Neural cell (in vitro differentiated cells): ENCODE measurements at regions not wholly inside any gene's neighbourhood (a gene's known extent, or its start where the extent isn't known, plus 50 kb on each side); places are given as distances from the start of the nearest gene placed in this dataset.

ENCODE experiments used
- H2AFZ ChIP-seq: fragments of 200-600, 300-800 bp; sonication (generic), shearing (Covaris generic); 2 replicates; pipeline ENCODE4 v1.6.0; 2014; ENCODE audit warnings: low read depth, mild to moderate bottlenecking, antibody characterized with exemption, low read length, moderate library complexity
- H3F3A ChIP-seq: fragments of 200-600 bp; shearing (Covaris generic); 2 replicates; pipeline ENCODE4 v1.6.1; 2016; ENCODE audit warnings: mild to moderate bottlenecking, moderate library complexity, mixed read lengths, antibody characterized with exemption, low read length; ENCODE audit not compliant: insufficient read depth, poor library complexity, severe bottlenecking
- H3K27ac ChIP-seq: fragments of 200-600, 300-800 bp; sonication (generic), shearing (Covaris generic); 2 replicates; pipeline ENCODE4 v1.5.1; 2014; ENCODE audit warnings: mild to moderate bottlenecking, low read length, moderate library complexity
- H3K27me3 ChIP-seq: fragments of 300-800, 200-600 bp; sonication (generic), shearing (Covaris generic); 2 replicates; pipeline ENCODE4 v1.6.0; 2014; ENCODE audit warnings: mild to moderate bottlenecking, low read depth, low read length, moderate library complexity; ENCODE audit not compliant: insufficient read depth
- H3K36me3 ChIP-seq: fragments of 300-800, 200-600 bp; sonication (generic), shearing (Covaris generic); 2 replicates; pipeline ENCODE4 v1.5.1; 2014; ENCODE audit warnings: mild to moderate bottlenecking, antibody characterized with exemption, low read length, moderate library complexity; ENCODE audit not compliant: insufficient read depth
- H3K4me2 ChIP-seq: fragments of 300-800, 200-600 bp; sonication (generic), shearing (Covaris generic); 2 replicates; pipeline ENCODE4 v1.6.0; 2014; ENCODE audit warnings: mild to moderate bottlenecking, low read length
- H3K4me3 ChIP-seq: fragments of 300-800, 200-600 bp; sonication (generic), shearing (Covaris generic); 2 replicates; pipeline ENCODE4 v1.5.1; 2014; ENCODE audit warnings: mild to moderate bottlenecking, low read length, moderate library complexity
- H3K79me2 ChIP-seq: fragments of 200-600 bp; shearing (Covaris generic); replicated peaks from 2 replicates; pipeline ENCODE4 v1.6.0; 2014; ENCODE audit warnings: mild to moderate bottlenecking, low read length, moderate library complexity; ENCODE audit not compliant: insufficient read depth
- H3K9ac ChIP-seq: fragments of 300-800, 200-600 bp; sonication (generic), shearing (Covaris generic); 2 replicates; pipeline ENCODE4 v1.6.1; 2016; ENCODE audit warnings: mild to moderate bottlenecking, low read length, mixed read lengths
- H3K9me2 ChIP-seq: fragments of 200-600 bp; shearing (Covaris generic); 2 replicates; pipeline ENCODE4 v1.6.1; 2016; ENCODE audit warnings: mild to moderate bottlenecking, low read length, mixed read lengths; ENCODE audit not compliant: insufficient read depth
- H3K9me3 ChIP-seq: fragments of 200-600, 300-800 bp; sonication (generic), shearing (Covaris generic); 2 replicates; pipeline ENCODE4 v1.6.1; 2016; ENCODE audit warnings: mild to moderate bottlenecking, mixed run types, low read length, moderate library complexity, mixed read lengths
- H4K20me1 ChIP-seq: fragments of 200-600 bp; shearing (Covaris generic); 2 replicates; pipeline ENCODE4 v1.6.1; 2016; ENCODE audit warnings: mild to moderate bottlenecking, mixed run types; ENCODE audit not compliant: insufficient read depth
- EP300 ChIP-seq: fragments of 450-650 bp; conservative IDR thresholded peaks from 2 replicates; pipeline ENCODE4 v1.6.1; 2014; ENCODE audit warnings: antibody characterized with exemption, mild to moderate bottlenecking, moderate library complexity; ENCODE audit not compliant: poor library complexity, severe bottlenecking
- EZH2 ChIP-seq: fragments of 200-600, 300-800 bp; shearing (Covaris generic), sonication (generic); IDR thresholded peaks from 2 replicates; pipeline ENCODE4 v1.6.1; 2014; ENCODE audit warnings: antibody characterized with exemption, low read length, borderline replicate concordance, mild to moderate bottlenecking; ENCODE audit not compliant: insufficient read depth, poor library complexity, severe bottlenecking
- MXI1 ChIP-seq: fragments of 450-650 bp; conservative IDR thresholded peaks from 2 replicates; pipeline ENCODE4 v1.6.1; 2014; ENCODE audit warnings: antibody characterized with exemption, mild to moderate bottlenecking; ENCODE audit not compliant: poor library complexity, severe bottlenecking
- POLR2AphosphoS5 ChIP-seq: IDR thresholded peaks from 2 replicates; pipeline ENCODE4 v1.6.1; 2012
- RAD21 ChIP-seq: fragments of 450-650 bp; conservative IDR thresholded peaks from 2 replicates; pipeline ENCODE4 v1.6.1; 2014; ENCODE audit warnings: antibody characterized with exemption, mild to moderate bottlenecking, moderate library complexity
- SMC3 ChIP-seq: fragments of 450-650 bp; conservative IDR thresholded peaks from 2 replicates; pipeline ENCODE4 v1.6.1; 2014; ENCODE audit warnings: antibody characterized with exemption, mild to moderate bottlenecking, moderate library complexity; ENCODE audit not compliant: poor library complexity
- TAF1 ChIP-seq: IDR thresholded peaks from 2 replicates; pipeline ENCODE4 v1.6.1; 2012; ENCODE audit warnings: low read depth
- TF ChIP-seq, protein P1 (sequence below): fragments of 450-650 bp; IDR thresholded peaks from 2 replicates; pipeline ENCODE4 v1.5.1; 2014; ENCODE audit warnings: antibody characterized with exemption, mild to moderate bottlenecking, moderate library complexity; ENCODE audit not compliant: poor library complexity, severe bottlenecking
- TF ChIP-seq, protein P2 (sequence below): IDR thresholded peaks from 2 replicates; pipeline ENCODE4 v1.6.1; 2012; ENCODE audit warnings: borderline replicate concordance

DNA sequence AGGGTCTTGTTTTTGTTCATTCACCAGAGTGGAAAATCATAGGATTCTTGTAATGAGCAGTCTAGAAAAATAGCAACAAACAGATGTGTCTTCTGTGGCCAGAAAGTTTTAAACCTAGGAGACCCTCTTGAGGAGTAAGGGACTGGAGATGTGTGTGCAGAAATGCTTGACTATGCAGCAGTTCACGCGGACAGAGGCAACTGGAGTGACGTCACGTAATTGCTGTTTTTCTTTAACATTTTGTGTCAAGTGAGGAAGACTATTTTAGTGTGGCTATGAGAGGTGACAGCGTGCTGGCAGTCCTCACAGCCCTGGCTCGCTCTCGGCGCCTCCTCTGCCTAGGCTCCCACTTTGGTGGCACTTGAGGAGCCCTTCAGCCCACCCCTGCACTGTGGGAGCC is 163.1 kb upstream of the PTCH1 start:
- no peak overlapping the region for H3K4me2 ChIP-seq
- H3K27ac ChIP-seq = no peak overlapping the region
- H3K9ac ChIP-seq = no peak overlapping the region
- TF ChIP-seq SMC3 = no peak
- no peak for TF ChIP-seq RAD21
- TF ChIP-seq EZH2 = no peak
- TF ChIP-seq TAF1 = no peak
- no peak for TF ChIP-seq MXI1
- no peak for TF ChIP-seq EP300
- TF ChIP-seq, protein P1, sequence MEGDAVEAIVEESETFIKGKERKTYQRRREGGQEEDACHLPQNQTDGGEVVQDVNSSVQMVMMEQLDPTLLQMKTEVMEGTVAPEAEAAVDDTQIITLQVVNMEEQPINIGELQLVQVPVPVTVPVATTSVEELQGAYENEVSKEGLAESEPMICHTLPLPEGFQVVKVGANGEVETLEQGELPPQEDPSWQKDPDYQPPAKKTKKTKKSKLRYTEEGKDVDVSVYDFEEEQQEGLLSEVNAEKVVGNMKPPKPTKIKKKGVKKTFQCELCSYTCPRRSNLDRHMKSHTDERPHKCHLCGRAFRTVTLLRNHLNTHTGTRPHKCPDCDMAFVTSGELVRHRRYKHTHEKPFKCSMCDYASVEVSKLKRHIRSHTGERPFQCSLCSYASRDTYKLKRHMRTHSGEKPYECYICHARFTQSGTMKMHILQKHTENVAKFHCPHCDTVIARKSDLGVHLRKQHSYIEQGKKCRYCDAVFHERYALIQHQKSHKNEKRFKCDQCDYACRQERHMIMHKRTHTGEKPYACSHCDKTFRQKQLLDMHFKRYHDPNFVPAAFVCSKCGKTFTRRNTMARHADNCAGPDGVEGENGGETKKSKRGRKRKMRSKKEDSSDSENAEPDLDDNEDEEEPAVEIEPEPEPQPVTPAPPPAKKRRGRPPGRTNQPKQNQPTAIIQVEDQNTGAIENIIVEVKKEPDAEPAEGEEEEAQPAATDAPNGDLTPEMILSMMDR = no peak
- TF ChIP-seq, protein P2, sequence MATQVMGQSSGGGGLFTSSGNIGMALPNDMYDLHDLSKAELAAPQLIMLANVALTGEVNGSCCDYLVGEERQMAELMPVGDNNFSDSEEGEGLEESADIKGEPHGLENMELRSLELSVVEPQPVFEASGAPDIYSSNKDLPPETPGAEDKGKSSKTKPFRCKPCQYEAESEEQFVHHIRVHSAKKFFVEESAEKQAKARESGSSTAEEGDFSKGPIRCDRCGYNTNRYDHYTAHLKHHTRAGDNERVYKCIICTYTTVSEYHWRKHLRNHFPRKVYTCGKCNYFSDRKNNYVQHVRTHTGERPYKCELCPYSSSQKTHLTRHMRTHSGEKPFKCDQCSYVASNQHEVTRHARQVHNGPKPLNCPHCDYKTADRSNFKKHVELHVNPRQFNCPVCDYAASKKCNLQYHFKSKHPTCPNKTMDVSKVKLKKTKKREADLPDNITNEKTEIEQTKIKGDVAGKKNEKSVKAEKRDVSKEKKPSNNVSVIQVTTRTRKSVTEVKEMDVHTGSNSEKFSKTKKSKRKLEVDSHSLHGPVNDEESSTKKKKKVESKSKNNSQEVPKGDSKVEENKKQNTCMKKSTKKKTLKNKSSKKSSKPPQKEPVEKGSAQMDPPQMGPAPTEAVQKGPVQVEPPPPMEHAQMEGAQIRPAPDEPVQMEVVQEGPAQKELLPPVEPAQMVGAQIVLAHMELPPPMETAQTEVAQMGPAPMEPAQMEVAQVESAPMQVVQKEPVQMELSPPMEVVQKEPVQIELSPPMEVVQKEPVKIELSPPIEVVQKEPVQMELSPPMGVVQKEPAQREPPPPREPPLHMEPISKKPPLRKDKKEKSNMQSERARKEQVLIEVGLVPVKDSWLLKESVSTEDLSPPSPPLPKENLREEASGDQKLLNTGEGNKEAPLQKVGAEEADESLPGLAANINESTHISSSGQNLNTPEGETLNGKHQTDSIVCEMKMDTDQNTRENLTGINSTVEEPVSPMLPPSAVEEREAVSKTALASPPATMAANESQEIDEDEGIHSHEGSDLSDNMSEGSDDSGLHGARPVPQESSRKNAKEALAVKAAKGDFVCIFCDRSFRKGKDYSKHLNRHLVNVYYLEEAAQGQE = no peak
- no peak for TF ChIP-seq POLR2AphosphoS5
- no peak overlapping the region for H2AFZ ChIP-seq
- no peaks in the 10 kb centered on the region for H3F3A ChIP-seq
- H3K36me3 ChIP-seq = no peaks in the 10 kb centered on the region
- H3K27me3 ChIP-seq = no peaks in the 10 kb centered on the region
- H3K79me2 ChIP-seq = no peaks in the 10 kb centered on the region
- no peaks in the 10 kb centered on the region for H3K9me2 ChIP-seq
- no peaks in the 10 kb centered on the region for H4K20me1 ChIP-seq
- H3K4me3 ChIP-seq = no peak overlapping the region
- peaks cover 4% of the 10 kb centered on the region for H3K9me3 ChIP-seq

DNA sequence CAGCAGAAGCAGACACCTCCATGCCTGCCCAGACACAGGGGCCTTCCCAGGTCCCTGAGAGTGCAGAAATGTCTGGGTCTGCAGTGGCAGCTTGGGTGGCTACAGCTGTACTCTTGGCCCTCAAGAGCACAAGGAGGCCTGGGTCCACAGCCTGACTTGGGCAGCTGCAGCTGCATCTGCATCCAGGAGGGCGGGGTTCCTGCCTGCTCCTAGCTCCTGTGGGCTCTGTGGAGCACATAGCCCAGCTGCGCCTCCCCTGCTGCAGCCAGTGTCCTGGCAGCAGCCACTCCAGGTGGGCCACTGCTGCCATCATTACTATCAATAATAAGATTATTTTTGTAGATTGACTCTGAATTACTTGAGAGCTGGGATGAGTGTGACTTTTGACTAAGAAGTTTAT is 162.0 kb upstream of the PTCH1 start:
- Histone ChIP-seq H2AFZ (no peak overlapping the region), H3K4me2 (no peak overlapping the region), H3K9me3 (peaks cover 4% of the 10 kb centered on the region), H3K79me2 (no peaks in the 10 kb centered on the region), H3K27me3 (no peaks in the 10 kb centered on the region), H4K20me1 (no peaks in the 10 kb centered on the region), H3K4me3 (no peak overlapping the region), H3K27ac (no peak overlapping the region), H3K36me3 (no peaks in the 10 kb centered on the region), H3K9me2 (no peaks in the 10 kb centered on the region), H3F3A (no peaks in the 10 kb centered on the region), H3K9ac (no peak overlapping the region)
- TF ChIP-seq RAD21 (no peak), SMC3 (no peak), EP300 (no peak), EZH2 (no peak)

DNA sequence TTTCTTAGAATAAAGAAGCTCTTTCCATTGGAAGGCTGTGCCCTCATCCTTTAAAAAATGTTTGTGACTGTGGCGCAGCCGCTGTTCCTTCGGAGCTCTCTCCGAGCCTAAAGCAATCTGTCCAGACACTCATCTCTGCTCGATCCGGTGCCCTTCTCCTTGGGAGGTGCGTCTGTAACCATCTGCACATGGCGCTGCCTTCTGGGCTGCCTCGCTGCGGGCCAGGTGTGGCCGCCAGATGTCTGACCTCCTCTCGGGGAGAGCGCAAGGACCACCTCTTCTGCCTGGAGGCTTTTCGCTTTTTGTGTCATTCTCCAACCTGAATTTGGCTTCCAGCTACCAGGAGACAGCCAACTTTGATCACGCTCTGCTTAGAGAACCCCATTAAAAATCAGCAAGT is 153.4 kb upstream of the PTCH1 start:
- Histone ChIP-seq H3K27me3 (no peaks in the 10 kb centered on the region), H3K9me2 (no peaks in the 10 kb centered on the region), H3F3A (no peaks in the 10 kb centered on the region), H3K9ac (no peak overlapping the region), H3K27ac (no peak overlapping the region), H2AFZ (no peak overlapping the region), H3K4me3 (no peak overlapping the region), H3K79me2 (no peaks in the 10 kb centered on the region), H3K36me3 (no peaks in the 10 kb centered on the region), H3K4me2 (no peak overlapping the region), H4K20me1 (no peaks in the 10 kb centered on the region), H3K9me3 (no peaks in the 10 kb centered on the region)
- no peak for TF ChIP-seq EP300
- TF ChIP-seq POLR2AphosphoS5 = no peak
